Hematopoietic multipotent progenitor cell (in vitro differentiated cells): ENCODE measurements at regions not wholly inside any gene's neighbourhood (a gene's known extent, or its start where the extent isn't known, plus 50 kb on each side); places are given as distances from the start of the nearest gene placed in this dataset.

Experiments
- DNase-seq, 3 donors: peaks; one replicate each; pipeline ENCODE4 v3.0.0-alpha.2; 2011 to 2015; ENCODE audit warnings: low read depth in 2 of 3, low spot score in 2 of 3

DNA sequence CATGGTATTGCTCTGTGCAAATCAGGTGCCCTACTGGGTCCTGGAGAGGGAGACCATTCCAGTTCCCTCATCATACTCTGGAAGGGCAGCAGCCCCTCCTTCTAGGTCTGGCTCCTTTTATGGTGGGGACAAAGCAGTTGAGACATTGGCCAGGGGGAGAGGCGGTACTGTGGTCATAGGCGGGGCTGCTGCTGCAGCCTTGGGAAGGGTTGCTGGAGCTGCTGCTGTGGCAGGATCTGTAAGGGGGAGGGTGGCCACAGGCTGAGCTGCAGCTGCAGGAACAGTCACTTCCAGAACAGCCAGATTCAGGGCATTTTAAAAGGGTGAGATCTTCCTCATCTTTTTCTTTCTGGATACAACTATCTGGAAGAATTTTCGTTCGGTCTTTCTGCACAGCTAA lies 233.0 kb upstream of the SGCD start:
- no peak for DNase-seq

DNA sequence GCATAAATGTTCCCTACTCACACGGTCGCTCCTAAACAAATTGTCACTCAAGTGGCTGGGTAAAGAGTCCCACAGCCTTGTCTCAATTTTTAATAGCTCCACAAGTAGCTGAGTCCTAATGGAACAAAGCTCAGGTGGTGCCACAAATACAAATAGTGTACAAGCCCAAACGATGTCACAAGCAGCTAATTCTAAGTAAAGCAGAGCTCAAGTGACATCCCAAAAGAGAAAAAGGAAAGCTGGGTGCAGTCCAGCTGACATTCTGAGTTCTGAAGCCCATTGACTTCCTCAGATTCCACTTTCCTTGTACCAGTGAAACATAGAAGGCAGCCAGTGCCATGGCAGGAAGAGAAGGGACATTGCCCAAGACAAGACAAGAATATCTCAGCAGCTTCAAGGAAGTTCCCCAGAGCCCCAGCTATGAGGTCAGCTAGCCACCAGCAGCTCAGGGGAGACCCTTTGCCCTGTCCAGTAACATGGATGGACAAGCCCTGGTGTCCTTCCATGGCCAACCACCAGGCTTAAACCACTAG lies 231.2 kb upstream of the SGCD start:
- DNase-seq, result no peak

DNA sequence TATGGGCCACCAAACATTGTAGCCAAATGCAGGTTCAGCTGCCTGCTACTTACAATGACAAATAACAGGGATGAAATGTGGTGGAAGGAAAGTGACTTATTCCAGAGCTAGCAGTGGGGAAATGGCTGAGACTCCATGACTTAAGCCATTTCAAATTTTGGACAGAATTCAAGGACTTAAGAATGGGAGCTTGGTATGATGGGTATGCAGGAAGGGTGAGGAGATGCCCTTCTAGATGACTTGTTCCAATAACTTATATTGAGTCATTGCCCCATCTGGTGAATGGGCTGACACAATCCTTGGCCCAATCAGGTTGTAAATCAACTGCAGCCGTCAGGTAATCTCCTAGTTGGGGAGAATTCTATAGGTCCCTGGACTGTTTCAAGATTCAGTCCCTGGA lies 230.7 kb upstream of the SGCD start:
- DNase-seq, result no peak

DNA sequence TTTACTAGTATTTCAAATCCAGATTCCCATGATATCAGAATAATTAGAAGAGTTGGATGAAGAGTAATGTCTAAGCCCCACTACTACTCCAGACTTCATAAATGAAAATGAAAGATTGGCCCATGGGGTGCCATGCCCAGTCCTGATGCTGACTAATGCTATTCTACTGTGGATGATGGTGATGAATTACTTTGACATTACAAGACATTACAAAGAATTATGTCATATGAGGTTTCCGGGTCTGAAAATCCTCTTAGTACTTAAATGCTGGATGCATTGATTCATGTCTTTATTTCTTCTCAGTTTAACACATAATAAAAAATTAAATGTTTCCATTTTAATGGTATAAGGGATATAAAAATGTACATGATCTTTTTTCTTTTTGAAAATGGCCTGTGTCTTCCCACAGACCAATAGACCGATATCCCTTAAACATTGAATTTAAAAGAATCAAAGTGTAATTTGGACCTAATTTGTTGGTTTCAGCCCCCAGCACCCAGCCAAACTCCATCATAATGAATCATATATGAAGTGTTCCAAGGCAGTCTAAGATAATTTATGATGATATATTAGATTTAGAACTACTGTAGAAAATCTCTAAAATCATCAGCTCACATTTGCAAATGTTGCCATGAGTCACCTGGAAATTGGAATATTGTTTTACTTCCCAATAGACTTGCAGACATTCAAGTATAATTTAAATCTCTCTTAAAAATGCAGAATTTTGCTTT lies 223.6 kb upstream of the SGCD start:
- no peak for DNase-seq

DNA sequence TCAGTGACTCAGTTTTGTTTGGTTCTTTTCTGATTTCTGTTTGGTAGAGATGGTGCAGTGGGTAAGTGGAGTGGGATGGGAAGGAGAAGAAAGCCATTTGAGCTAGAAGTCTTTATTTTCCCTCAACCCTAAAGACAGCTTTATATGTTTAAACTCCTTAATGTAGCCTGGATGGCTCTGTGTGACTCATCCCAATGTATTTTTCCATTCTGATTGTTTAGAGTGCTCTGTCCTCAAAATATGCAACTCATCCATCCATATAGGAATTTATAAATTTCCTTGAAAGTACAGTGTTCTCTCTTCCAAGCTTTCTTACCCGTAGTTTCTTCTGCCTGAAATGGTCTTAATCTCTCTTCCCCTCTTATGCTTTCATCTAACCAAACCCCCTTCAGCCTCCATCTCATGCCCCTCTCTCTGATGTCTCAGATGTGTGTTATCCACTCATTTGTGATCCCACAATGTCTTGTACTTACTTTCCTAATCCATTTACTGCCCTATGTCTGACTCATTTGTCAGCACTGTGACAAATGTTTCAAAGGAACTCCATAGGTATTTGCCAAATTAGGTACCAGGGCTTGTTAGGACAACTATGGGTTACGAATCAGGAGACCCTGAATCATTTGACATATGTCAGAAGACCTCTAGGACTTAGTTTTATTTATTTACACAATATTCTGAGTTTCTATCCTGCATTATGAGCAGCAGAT lies 217.5 kb upstream of the SGCD start:
- DNase-seq, result no peak

DNA sequence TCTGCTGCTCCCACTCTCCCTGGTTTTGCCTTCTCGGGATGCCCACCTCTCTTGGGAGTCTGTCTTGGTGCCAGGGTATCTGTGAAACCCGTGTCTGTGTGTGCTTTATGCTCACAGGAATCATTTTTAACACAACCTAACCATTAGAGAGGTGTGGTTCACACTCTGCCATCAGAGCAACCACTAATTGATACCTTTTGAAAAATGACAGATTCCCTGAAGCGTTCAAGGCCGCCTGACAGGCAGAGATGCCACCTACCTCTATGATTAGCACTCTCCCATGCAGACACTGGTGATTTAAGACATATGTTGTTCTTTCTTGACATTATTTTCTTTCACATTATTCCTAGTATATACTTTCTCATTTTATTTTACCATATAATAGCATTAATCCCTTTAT lies 207.3 kb upstream of the SGCD start:
- no peak for DNase-seq

DNA sequence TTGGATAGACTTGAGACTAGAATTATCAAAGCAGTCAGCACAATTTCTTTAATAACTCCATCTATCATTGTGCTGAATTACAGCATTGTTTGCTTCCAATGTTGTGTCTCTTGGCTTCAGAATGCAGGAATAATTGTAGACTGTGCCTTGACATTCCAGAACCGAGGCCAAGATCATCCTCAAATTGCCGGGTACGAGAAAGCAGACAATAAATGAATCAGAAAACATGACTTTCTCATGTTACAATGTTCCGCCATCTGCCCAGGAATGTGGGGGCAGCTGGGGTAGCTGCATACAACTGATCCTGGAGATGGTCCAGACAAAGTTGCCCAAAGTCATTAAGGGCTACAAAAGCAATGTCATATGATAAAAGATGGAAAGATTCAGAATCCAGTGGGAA lies 206.2 kb upstream of the SGCD start:
- DNase-seq, result no peak

DNA sequence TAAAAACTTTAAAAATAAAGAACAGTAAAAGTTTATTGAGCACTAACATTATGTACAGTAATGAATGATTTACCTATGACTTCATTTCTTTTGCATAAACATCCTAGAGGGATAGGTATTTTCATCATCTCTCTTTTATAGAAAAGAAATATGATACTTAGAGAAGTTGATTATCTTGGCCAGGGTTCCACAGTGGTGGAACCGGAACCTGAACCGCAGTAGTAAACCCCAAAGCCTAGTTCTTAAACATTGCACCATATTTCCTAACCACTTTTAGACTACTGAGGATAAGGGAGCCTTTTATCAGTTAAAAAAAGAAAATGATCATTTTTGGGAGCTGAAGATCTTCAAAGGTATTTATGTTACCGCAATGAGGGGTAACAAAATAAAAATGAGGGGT lies 205.7 kb upstream of the SGCD start:
- no peak for DNase-seq

DNA sequence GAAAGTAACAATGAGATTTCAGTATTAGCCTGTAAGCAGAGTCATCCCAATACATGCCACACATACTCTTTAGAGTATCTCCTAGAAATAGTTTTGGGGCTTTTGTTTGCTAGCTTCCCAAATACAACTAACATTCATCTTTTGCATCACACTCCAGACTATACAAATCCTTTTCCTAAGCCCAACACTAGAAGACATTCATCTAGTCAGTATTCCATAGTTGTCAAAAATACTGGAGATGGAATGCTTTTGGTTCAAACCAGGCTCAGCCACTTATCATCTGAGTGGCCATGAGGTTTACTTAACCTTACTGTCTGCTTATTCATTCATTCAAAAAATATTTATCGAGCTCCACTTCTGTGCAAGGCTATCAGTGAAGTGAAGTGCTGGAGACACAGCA lies 205.1 kb upstream of the SGCD start:
- DNase-seq, result no peak

DNA sequence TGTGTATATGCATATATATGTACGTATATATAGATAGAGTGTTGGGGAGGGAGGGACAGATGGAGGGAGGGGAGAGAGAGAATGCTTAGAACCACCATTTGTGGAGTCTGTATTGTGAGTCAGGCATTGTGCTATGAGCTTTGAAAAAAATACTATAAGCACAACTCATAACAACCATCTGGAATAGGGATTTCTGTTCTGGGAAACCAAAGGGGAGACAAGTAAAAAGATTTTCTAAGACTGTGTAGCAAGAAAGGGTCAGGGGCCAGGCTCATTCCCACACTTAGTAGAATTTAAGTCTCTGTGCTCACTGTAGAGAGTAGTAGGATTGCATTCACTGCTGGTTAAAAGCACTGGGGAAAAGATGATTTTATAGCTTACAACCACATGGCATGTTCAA lies 202.3 kb upstream of the SGCD start:
- no peak for DNase-seq

DNA sequence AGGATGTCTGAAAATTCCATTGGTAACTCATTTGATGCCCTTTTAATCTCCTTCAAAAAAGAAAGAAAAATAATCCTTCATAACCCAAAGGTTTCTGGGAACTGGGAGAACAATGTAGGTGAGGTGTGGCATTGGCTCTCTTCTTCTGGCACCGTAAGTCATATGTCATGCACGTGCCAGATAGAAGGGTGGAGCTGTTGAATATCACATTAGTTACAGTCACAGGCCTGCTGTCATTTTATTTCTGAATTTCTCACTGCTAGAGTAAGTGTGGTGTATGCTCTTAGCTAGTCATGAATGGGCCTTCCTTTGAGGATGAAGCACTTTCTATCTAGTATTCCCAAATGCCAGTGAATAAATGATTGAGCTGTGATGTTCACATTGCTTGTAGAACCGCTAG lies 201.8 kb upstream of the SGCD start:
- no peak for DNase-seq

DNA sequence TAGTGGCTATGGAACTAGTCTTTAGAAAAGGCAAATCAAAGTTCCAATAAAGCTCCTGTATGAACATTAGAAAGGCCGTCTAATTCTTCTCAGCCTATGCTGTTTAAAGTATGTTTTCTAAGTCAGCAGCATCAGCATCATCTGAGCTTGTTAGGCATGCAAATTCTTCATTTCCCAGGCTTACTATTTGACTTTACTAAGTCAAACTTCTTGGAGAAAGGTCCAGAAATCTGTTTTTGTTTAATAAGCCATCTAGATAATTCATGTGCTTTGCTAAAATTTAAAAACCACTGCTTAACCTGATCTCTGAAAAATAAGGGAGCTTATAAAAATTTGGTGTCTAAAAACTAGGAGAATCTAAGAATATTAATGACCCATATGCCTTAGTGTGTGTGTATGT lies 200.2 kb upstream of the SGCD start:
- no peak for DNase-seq

DNA sequence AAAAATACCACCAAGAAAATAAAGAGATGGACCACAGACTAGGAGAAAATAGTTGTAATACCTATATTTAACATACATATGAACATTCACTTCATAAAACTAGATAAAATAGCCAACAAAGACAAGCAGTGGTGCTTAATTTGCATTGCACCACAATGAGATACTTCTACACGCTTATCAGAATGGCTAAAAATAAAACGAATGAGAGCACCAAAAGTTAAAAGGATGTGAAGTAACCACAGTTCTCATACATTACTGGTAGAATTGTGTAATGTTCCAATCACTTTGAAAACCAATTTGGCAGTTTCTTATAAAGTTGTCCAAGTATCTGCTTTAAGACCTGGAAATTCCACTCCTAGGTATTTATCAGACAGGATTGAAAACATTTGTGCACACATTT lies 198.9 kb upstream of the SGCD start:
- no peak for DNase-seq

DNA sequence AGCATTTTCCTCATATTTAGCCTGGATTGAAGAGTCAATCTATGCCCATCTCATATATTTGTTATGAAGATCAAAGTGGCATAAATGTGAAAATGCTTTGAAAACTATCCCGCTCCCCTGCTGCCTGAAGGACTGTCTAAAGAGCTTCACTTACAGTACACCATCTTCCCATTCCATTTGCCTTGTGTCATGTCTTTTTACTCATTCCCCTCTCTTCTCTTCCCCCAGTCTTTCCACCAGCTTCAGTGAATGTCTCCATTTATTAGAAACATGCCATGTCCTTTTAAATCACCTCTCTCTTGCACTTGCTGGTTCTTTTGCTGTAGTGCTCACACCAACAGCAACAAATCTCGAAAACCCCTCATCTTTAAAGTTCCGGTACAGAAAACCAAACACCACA lies 192.7 kb upstream of the SGCD start:
- no peak for DNase-seq

DNA sequence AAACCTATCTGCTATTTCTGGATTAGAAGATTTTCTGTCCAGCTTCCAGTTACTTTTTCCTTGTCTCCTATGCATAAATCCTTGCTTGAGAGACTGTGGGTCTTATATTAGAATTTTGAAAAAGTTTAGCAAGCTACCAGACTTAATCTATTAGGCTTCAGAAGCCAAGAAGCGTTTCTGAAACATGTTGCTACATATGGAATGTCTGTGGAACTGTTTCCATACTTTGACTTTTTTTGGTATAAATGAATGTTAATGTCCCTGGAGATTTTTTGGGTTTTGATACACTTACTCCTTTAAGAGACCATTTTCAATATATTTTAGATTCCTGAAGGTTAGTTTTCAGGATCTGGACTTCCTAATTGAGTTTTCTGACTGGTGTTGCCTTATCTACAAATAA lies 191.4 kb upstream of the SGCD start:
- no peak for DNase-seq

DNA sequence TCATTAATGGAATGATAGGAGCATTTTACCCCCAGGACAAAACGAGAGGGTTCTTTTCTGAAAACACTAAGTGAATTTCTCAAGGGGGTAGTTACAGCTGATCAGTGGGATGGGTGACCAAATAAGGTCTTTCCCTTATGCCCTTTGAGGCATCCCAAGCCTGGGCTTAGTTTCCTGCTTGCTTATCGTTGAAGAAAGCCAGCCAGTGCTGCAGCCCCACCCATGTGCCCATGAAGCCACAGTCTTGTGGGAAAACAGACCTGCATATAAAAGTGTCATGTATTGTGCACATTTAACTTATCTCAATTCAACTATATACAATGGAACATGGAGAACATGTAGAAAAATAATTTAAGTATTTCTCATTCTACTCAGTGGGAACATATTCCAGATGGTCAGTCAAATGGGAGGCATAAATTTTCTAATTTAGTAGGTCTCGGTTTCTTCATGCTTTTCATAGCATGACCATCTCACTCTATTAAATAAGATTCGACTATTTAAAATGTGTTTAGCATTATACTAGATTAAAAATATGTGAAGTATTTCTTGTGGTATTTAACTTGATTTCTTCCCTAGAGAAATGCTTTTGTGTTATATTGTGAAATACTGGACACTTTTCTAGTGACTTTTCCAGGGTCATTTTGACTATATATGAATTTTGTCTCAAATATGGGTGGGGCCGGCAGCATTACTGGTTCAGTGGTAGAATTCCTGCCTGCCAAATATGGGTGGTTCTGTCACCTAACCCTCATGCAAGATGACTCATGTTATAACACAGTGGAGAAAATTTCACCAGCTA lies 189.7 kb upstream of the SGCD start:
- no peak for DNase-seq

DNA sequence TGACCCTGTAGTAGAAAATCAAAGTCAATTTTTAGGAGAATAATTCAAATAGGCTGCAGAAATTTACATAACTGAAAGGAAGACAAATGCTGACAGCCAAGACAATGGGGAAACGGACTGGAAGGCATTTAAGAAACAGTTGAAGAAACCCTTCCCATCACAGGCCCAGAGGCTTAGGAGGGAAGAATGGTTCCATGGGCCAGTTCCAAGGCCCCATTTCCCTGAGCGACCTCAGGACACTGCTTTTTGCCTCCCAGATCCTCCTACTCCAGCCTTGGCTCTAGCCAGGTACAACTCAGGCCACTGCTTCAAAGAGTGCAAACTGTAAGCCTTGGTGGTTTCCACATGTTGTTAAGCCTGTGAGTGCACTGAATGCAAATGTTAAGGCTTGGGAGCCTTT lies 184.1 kb upstream of the SGCD start:
- DNase-seq, result no peak

DNA sequence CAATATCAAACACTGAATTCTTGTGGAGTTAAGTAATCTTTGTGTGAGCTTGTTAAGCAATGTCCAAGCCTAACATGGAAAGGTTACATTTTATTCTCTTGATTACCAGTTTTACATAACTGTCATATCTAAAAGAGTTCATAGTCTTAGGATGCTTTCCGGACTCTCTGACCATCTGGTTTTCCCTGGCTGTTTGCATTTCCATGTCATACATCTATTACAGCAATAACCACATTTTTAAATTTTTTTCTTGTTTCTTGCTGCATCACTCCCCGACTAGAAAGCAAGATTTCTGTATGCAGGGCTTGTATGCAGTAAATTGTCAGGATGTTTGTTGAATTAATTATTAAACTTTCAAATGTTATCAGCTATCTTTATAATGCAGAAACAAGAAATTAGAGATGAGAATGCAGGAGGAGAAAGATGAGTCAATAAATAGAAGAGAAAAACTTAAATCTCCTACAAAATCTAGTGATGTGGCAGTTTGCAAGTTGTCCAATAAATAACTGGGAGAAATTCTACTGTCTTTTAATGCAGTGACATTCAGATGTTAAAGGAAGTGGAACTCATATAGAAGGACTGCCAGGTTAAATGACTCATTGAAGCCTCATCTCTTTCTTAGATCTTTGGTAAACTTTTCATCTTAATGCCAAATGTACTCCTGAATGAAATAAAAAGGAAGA lies 179.6 kb upstream of the SGCD start:
- DNase-seq, result no peak

DNA sequence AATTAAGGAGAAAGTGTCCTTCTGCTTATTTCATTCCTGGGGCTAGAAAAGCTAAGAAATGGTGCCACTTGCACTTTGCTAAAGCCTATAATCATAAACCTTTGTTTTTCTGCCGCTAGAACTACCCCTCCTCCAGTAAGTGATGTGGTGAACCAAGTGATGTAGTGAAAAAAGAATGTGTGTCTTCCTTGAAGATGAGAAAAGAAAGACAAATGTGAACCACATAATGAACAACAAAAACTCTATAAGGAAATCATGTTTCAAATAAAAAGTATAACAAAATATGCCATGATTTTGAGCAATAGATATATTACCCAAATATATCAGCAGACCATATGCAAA lies 179.0 kb upstream of the SGCD start:
- no peak for DNase-seq

DNA sequence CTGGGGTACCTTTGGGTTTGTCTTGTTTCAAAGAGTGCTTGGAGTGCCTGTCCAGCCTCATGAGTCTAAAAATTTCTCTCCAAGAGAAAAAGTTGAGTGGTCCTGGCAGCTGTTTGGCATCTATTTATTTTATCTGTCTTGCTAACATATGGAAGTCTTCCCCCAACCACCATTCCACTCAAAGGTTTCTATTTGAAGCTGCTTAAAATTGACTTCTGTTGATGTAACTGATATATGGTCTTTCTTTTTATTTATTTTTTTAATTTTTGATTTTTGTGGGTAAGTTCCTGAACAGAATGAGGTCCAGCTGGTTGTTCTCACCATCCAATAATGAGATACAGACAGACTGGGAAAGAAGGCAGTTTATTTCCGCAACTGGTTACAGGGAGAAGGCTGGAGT lies 178.7 kb upstream of the SGCD start:
- DNase-seq, result no peak

DNA sequence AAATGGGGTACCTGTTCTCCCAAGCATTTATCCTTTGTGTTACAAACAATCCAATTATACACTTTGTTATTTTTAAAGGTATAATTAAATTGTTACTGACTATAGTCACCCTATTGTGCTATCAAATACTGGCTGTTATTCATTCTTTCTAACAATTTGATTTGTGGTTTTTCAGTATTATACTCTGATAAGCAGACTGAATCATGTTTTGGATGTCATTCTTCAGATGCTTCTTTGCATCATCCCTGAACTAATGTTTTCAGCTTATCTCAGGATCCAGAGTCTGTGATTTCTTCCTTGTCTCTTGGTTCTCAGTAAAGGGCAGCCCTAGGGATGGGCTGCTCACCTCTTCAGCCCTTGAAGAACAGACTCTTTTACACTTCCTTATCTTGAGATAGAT lies 177.8 kb upstream of the SGCD start:
- DNase-seq, result no peak
